ENCODE measurements at regions not wholly inside any gene's neighbourhood (a gene's known extent, or its start where the extent isn't known, plus 50 kb on each side); places are given as distances from the start of the nearest gene placed in this dataset.
A peak's percentile ranks its signal among the peaks of the same experiment; 100 is the strongest.

DNA sequence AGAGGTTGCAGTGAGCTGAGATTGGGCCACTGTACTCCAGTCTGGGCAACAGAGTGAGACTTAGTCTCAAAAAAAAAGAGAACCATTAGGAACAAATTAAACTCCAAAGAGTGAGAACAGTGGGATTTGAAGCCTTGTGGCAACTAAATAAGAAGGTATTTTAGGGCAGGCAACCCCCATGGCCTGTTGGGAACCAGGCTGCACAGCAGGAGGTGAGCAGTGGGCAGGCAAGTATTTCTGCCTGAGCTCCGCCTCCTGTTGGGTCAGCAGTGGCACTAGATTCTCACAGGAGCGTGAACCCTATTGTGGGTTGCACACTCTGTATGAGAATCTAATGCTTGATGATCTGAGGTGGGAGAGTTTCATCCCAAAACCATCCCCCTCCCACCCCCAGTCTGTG lies 57.6 kb upstream of the MED9 start:
- Histone ChIP-seq H3K9me3 (no peaks in the 10 kb centered on the region), H3K4me1 (peaks cover 24 to 27% of the 10 kb centered on the region in 2 donors), H3K36me3 (no peaks in the 10 kb centered on the region), H3K4me3 (no peak overlapping the region), H3K27me3 (peaks cover 0 to 6% (median 6%) of the 10 kb centered on the region in 3 donors), H3K27ac (peak overlapping the region in 3 of 4 donors; percentile 77 to 82 (median 80))
- DNase-seq (no peak), ATAC-seq (no peak)
- in situ Hi-C loops (cut with MboI; ENCODE audit: low sequenced_read_pairs in 4 of 4): no loop called here
- intact Hi-C loops (cut with DNase I; ENCODE audit: low total_unique reads): no loop called here
- TF ChIP-seq POLR2A (IDR thresholded peaks at IDR 0.05): no peak
- no peak for TF ChIP-seq CTCF (IDR thresholded peaks at IDR 0.05 in 4 of 5, conservative IDR thresholded peaks at IDR 0.05 in 1 of 5)

DNA sequence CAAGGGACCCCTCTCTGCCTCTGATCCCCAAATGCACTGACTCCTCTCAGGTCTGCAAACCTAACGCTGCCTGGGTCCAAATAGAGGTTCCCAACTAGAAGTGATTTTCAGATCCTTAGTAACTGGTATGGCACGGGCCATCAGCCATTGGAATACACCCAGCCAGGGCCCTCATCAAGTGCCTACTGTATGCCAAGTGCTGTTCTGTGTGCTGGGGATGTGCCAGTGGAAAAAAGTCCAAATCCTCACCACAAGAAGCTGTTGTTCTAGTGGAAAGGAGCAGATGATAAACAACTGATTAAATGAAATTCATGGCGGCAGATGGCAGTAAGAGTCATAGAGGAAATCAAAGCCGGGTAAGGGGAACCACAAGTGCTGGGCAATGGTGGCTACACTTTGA lies 57.2 kb upstream of the MED9 start:
- in situ Hi-C loops (cut with MboI; ENCODE audit: low sequenced_read_pairs in 4 of 4) (no loop called here), intact Hi-C loops (cut with DNase I; ENCODE audit: low total_unique reads) (loop anchor here (10.0 kb wide), 1 partner anchor 55 kb away; no protein-coding TSS in a partner anchor)
- no peaks in the 10 kb centered on the region for H3K9me3 ChIP-seq
- peaks cover 23 to 27% of the 10 kb centered on the region in 2 donors for H3K4me1 ChIP-seq
- no peak for TF ChIP-seq POLR2A (IDR thresholded peaks at IDR 0.05)
- TF ChIP-seq CTCF (IDR thresholded peaks at IDR 0.05 in 4 of 5, conservative IDR thresholded peaks at IDR 0.05 in 1 of 5): no peak
- H3K27me3 ChIP-seq: peaks cover 0 to 2% (median 2%) of the 10 kb centered on the region in 3 donors
- H3K36me3 ChIP-seq: no peaks in the 10 kb centered on the region
- ATAC-seq (no peak), DNase-seq (no peak)
- H3K4me3 ChIP-seq: no peak overlapping the region
- H3K27ac ChIP-seq: peak overlapping the region; percentile 67 to 82 (median 78)

DNA sequence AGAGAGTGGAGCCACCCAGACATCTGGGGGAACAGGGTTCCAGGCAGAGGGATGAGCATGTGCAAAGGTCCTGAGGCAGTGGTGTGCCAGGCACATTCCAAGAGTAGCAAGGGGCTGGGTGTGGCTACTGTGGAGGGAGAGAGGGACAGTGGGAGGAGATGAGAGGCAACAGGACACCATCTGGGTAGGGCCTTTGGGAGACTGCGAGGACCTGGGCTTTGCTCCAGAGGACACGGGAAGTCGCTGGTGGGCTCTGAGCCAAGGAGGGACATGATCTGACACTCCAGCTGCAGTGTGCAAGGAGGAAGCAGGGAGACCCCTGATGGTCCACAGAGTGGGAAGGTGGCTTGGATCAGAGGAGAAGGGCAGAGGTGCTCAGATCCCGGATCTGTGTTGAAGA lies 56.7 kb upstream of the MED9 start:
- H3K36me3 ChIP-seq: no peaks in the 10 kb centered on the region
- H3K4me3 ChIP-seq: no peak overlapping the region
- peak overlapping the region; percentile 67 to 82 (median 78) for H3K27ac ChIP-seq
- TF ChIP-seq CTCF (IDR thresholded peaks at IDR 0.05 in 4 of 5, conservative IDR thresholded peaks at IDR 0.05 in 1 of 5) (no peak), POLR2A (IDR thresholded peaks at IDR 0.05) (no peak)
- DNase-seq (peak; percentile 38 to 72), ATAC-seq (peak; percentile 15 to 55)
- in situ Hi-C loops (cut with MboI; ENCODE audit: low sequenced_read_pairs in 4 of 4): no loop called here
- intact Hi-C loops (cut with DNase I; ENCODE audit: low total_unique reads): loop anchor here (10.0 kb wide), 1 partner anchor 55 kb away; no protein-coding TSS in a partner anchor
- H3K27me3 ChIP-seq: no peaks in the 10 kb centered on the region
- H3K9me3 ChIP-seq: no peaks in the 10 kb centered on the region
- H3K4me1 ChIP-seq: peaks cover 20 to 24% of the 10 kb centered on the region in 2 donors

DNA sequence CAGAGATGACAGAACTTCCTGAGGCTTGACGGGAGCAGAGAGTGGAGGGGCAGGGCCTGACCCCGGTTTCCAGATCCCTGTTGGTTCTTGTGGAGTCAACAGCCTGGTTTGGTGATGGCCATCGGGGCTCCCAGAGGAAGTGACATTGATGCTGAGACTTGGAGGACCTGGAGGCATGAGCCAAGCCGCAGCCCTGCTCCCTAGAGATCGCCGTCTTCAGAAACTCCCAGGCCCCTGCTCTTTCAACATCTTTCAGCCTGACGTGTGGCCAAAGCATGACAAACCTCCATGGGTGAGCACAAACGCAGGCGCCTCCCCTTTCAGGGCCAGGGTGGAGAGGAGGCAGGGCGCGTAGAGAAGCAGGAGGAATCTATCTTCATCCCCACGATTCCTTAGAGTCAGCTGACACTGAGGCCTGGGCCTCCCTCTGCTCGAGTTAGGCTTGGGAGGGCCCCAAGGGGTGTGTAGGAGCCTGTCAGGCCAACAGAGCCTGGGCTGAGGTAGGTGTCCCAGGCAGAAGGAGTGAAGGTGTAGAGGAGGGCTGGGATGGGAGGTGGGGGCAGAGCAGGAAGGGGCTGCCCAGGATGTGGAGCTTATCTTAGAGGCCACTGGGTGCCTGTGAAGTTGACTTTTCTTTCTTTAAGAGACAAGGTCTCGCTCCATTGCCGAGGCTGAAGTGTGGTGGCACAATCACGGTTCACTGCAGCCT lies 56.1 kb upstream of the MED9 start:
- peaks cover 17 to 20% of the 10 kb centered on the region in 2 donors for H3K4me1 ChIP-seq
- peak; percentile 83 to 91 for DNase-seq
- peak overlapping the region; percentile 67 to 82 (median 78) for H3K27ac ChIP-seq
- intact Hi-C loops (cut with DNase I; ENCODE audit: low total_unique reads) (loop anchor here (10.0 kb wide), 1 partner anchor 56 kb away; no protein-coding TSS in a partner anchor), in situ Hi-C loops (cut with MboI; ENCODE audit: low sequenced_read_pairs in 4 of 4) (no loop called here)
- no peaks in the 10 kb centered on the region for H3K36me3 ChIP-seq
- peak; percentile 64 to 66 for ATAC-seq
- no peak overlapping the region for H3K4me3 ChIP-seq
- TF ChIP-seq POLR2A (IDR thresholded peaks at IDR 0.05): no peak
- no peak for TF ChIP-seq CTCF (IDR thresholded peaks at IDR 0.05 in 4 of 5, conservative IDR thresholded peaks at IDR 0.05 in 1 of 5)
- no peaks in the 10 kb centered on the region for H3K9me3 ChIP-seq
- no peaks in the 10 kb centered on the region for H3K27me3 ChIP-seq
